ENCODE measurements at regions not wholly inside any gene's neighbourhood (a gene's known extent, or its start where the extent isn't known, plus 50 kb on each side); places are given as distances from the start of the nearest gene placed in this dataset.
"Not testable (repeated sequence)": the region's sequence is repeated elsewhere in the genome, so short reads cannot be mapped to it uniquely, and the experiment has no call there.

- H3K36me3 ChIP-seq (ENCODE audit: control insufficient read depth, insufficient read depth, low read length), result no peaks in the 10 kb centered on the region
- no peak overlapping the region for H3K4me3 ChIP-seq (ENCODE audit: low read depth, low read length)
- peaks cover 30% of the 10 kb centered on the region for H3K9me3 ChIP-seq (ENCODE audit: control insufficient read depth, insufficient read depth, low read depth, low read length)
These were observed 549.9 kb upstream of the AMOT start for GRCh38 chrX:113390531-113390930.

GRCh38 chrX:113389846-113390245 is 549.2 kb upstream of the AMOT start:
- H3K9me3 ChIP-seq (ENCODE audit: control insufficient read depth, insufficient read depth, low read depth, low read length), result peaks cover 30% of the 10 kb centered on the region
- H3K27me3 ChIP-seq (ENCODE audit: control insufficient read depth, insufficient read depth, low read length), result no peaks in the 10 kb centered on the region

More at GRCh38 chrX:113390531-113390930, 549.9 kb upstream of the AMOT start:
- Histone ChIP-seq H3K4me1 (ENCODE audit: control insufficient read depth, insufficient read depth, low read length) (no peaks in the 10 kb centered on the region), H3K27ac (ENCODE audit: low read depth, low read length) (no peak overlapping the region), H3K9ac (ENCODE audit: low read length) (no peak overlapping the region), H3K27me3 (ENCODE audit: control insufficient read depth, insufficient read depth, low read length) (no peaks in the 10 kb centered on the region)

GRCh38 chrX:113384628-113385027 is 544.0 kb upstream of the AMOT start:
- H3K36me3 ChIP-seq (ENCODE audit: control insufficient read depth, insufficient read depth, low read length), result no peaks in the 10 kb centered on the region
- H3K9me3 ChIP-seq (ENCODE audit: control insufficient read depth, insufficient read depth, low read depth, low read length), result peaks cover 13% of the 10 kb centered on the region
- no peaks in the 10 kb centered on the region for H3K27me3 ChIP-seq (ENCODE audit: control insufficient read depth, insufficient read depth, low read length)

More at GRCh38 chrX:113389846-113390245, 549.2 kb upstream of the AMOT start:
- Histone ChIP-seq H3K36me3 (ENCODE audit: control insufficient read depth, insufficient read depth, low read length) (no peaks in the 10 kb centered on the region), H3K4me3 (ENCODE audit: low read depth, low read length) (no peak overlapping the region), H3K9ac (ENCODE audit: low read length) (no peak overlapping the region), H3K4me1 (ENCODE audit: control insufficient read depth, insufficient read depth, low read length) (no peaks in the 10 kb centered on the region), H3K27ac (ENCODE audit: low read depth, low read length) (no peak overlapping the region)

GRCh38 chrX:113373421-113373820 is 532.8 kb upstream of the AMOT start:
- H3K4me3 ChIP-seq (ENCODE audit: low read depth, low read length); H3K36me3 ChIP-seq (ENCODE audit: control insufficient read depth, insufficient read depth, low read length); H3K4me1 ChIP-seq (ENCODE audit: control insufficient read depth, insufficient read depth, low read length); H3K9ac ChIP-seq (ENCODE audit: low read length); H3K27me3 ChIP-seq (ENCODE audit: control insufficient read depth, insufficient read depth, low read length); H3K27ac ChIP-seq (ENCODE audit: low read depth, low read length): not testable (repeated sequence)
- H3K9me3 ChIP-seq (ENCODE audit: control insufficient read depth, insufficient read depth, low read depth, low read length), result peaks cover 25% of the 10 kb centered on the region

More at GRCh38 chrX:113384628-113385027, 544.0 kb upstream of the AMOT start:
- no peaks in the 10 kb centered on the region for H3K4me1 ChIP-seq (ENCODE audit: control insufficient read depth, insufficient read depth, low read length)
- no peak overlapping the region for H3K9ac ChIP-seq (ENCODE audit: low read length)
- H3K27ac ChIP-seq (ENCODE audit: low read depth, low read length), result no peak overlapping the region
- H3K4me3 ChIP-seq (ENCODE audit: low read depth, low read length), result no peak overlapping the region

- Histone ChIP-seq H3K27ac (ENCODE audit: low read depth, low read length) (no peak overlapping the region), H3K36me3 (ENCODE audit: control insufficient read depth, insufficient read depth, low read length) (no peaks in the 10 kb centered on the region), H3K9ac (ENCODE audit: low read length) (no peak overlapping the region), H3K4me3 (ENCODE audit: low read depth, low read length) (no peak overlapping the region), H3K4me1 (ENCODE audit: control insufficient read depth, insufficient read depth, low read length) (0 out of 2 replicates have a peak, but pooled peaks cover 4% of the 10 kb centered on the region), H3K27me3 (ENCODE audit: control insufficient read depth, insufficient read depth, low read length) (no peaks in the 10 kb centered on the region; the same call in 1 of the 2 replicates), H3K9me3 (ENCODE audit: control insufficient read depth, insufficient read depth, low read depth, low read length) (0 out of 2 replicates have a peak, but pooled peaks cover 7% of the 10 kb centered on the region)
These were observed 529.4 kb upstream of the AMOT start for GRCh38 chrX:113370006-113370405.

- Histone ChIP-seq H3K4me3 (ENCODE audit: low read depth, low read length) (no peak overlapping the region), H3K36me3 (ENCODE audit: control insufficient read depth, insufficient read depth, low read length) (no peaks in the 10 kb centered on the region), H3K9ac (ENCODE audit: low read length) (no peak overlapping the region), H3K27me3 (ENCODE audit: control insufficient read depth, insufficient read depth, low read length) (no peaks in the 10 kb centered on the region; the same call in 1 of the 2 replicates), H3K4me1 (ENCODE audit: control insufficient read depth, insufficient read depth, low read length) (0 out of 2 replicates have a peak, but pooled peaks cover 4% of the 10 kb centered on the region), H3K9me3 (ENCODE audit: control insufficient read depth, insufficient read depth, low read depth, low read length) (0 out of 2 replicates have a peak, but pooled peaks cover 2% of the 10 kb centered on the region), H3K27ac (ENCODE audit: low read depth, low read length) (no peak overlapping the region)
These were observed 528.4 kb upstream of the AMOT start for GRCh38 chrX:113369056-113369455.

GRCh38 chrX:113353134-113353533 is 512.5 kb upstream of the AMOT start:
- no peaks in the 10 kb centered on the region for H3K27me3 ChIP-seq (ENCODE audit: control insufficient read depth, insufficient read depth, low read length)
- H3K4me3 ChIP-seq (ENCODE audit: low read depth, low read length), result no peak overlapping the region
- no peaks in the 10 kb centered on the region for H3K9me3 ChIP-seq (ENCODE audit: control insufficient read depth, insufficient read depth, low read depth, low read length)
- H3K4me1 ChIP-seq (ENCODE audit: control insufficient read depth, insufficient read depth, low read length), result no peaks in the 10 kb centered on the region
- no peak overlapping the region for H3K9ac ChIP-seq (ENCODE audit: low read length)
- no peak overlapping the region for H3K27ac ChIP-seq (ENCODE audit: low read depth, low read length)
- no peaks in the 10 kb centered on the region for H3K36me3 ChIP-seq (ENCODE audit: control insufficient read depth, insufficient read depth, low read length)

GRCh38 chrX:113330416-113330815 is 489.8 kb upstream of the AMOT start:
- Histone ChIP-seq H3K36me3 (ENCODE audit: control insufficient read depth, insufficient read depth, low read length) (no peaks in the 10 kb centered on the region), H3K9me3 (ENCODE audit: control insufficient read depth, insufficient read depth, low read depth, low read length) (no peaks in the 10 kb centered on the region), H3K4me1 (ENCODE audit: control insufficient read depth, insufficient read depth, low read length) (no peaks in the 10 kb centered on the region), H3K9ac (ENCODE audit: low read length) (no peak overlapping the region), H3K27ac (ENCODE audit: low read depth, low read length) (no peak overlapping the region), H3K4me3 (ENCODE audit: low read depth, low read length) (no peak overlapping the region), H3K27me3 (ENCODE audit: control insufficient read depth, insufficient read depth, low read length) (no peaks in the 10 kb centered on the region)

- Histone ChIP-seq H3K36me3 (ENCODE audit: control insufficient read depth, insufficient read depth, low read length) (no peaks in the 10 kb centered on the region), H3K4me3 (ENCODE audit: low read depth, low read length) (no peak overlapping the region), H3K9me3 (ENCODE audit: control insufficient read depth, insufficient read depth, low read depth, low read length) (peaks cover 3% of the 10 kb centered on the region; the same call in 1 of the 2 replicates), H3K27me3 (ENCODE audit: control insufficient read depth, insufficient read depth, low read length) (no peaks in the 10 kb centered on the region; the same call in 1 of the 2 replicates), H3K27ac (ENCODE audit: low read depth, low read length) (no peak overlapping the region), H3K4me1 (ENCODE audit: control insufficient read depth, insufficient read depth, low read length) (no peaks in the 10 kb centered on the region), H3K9ac (ENCODE audit: low read length) (no peak overlapping the region)
These were observed 475.3 kb upstream of the AMOT start for GRCh38 chrX:113315927-113316326.

- Histone ChIP-seq H3K27me3 (ENCODE audit: control insufficient read depth, insufficient read depth, low read length) (no peaks in the 10 kb centered on the region), H3K9ac (ENCODE audit: low read length) (no peak overlapping the region), H3K27ac (ENCODE audit: low read depth, low read length) (no peak overlapping the region), H3K36me3 (ENCODE audit: control insufficient read depth, insufficient read depth, low read length) (no peaks in the 10 kb centered on the region), H3K9me3 (ENCODE audit: control insufficient read depth, insufficient read depth, low read depth, low read length) (peaks cover 28% of the 10 kb centered on the region), H3K4me1 (ENCODE audit: control insufficient read depth, insufficient read depth, low read length) (peaks cover 3% of the 10 kb centered on the region; the same call in 1 of the 2 replicates), H3K4me3 (ENCODE audit: low read depth, low read length) (no peak overlapping the region)
These were observed 464.9 kb upstream of the AMOT start for GRCh38 chrX:113305496-113305895.

GRCh38 chrX:113300580-113300979 is 459.9 kb upstream of the AMOT start:
- no peak overlapping the region for H3K9ac ChIP-seq (ENCODE audit: low read length)
- no peak overlapping the region for H3K27ac ChIP-seq (ENCODE audit: low read depth, low read length)
- H3K27me3 ChIP-seq (ENCODE audit: control insufficient read depth, insufficient read depth, low read length), result no peaks in the 10 kb centered on the region
- peaks cover 17% of the 10 kb centered on the region; the same call in 1 of the 2 replicates for H3K9me3 ChIP-seq (ENCODE audit: control insufficient read depth, insufficient read depth, low read depth, low read length)
- H3K36me3 ChIP-seq (ENCODE audit: control insufficient read depth, insufficient read depth, low read length), result no peaks in the 10 kb centered on the region
- H3K4me3 ChIP-seq (ENCODE audit: low read depth, low read length), result no peak overlapping the region
- peaks cover 3% of the 10 kb centered on the region; the same call in 1 of the 2 replicates for H3K4me1 ChIP-seq (ENCODE audit: control insufficient read depth, insufficient read depth, low read length)

All from HUES6 (cell line).